NB4 (cell line): ENCODE measurements at regions not wholly inside any gene's neighbourhood (a gene's known extent, or its start where the extent isn't known, plus 50 kb on each side); places are given as distances from the start of the nearest gene placed in this dataset.

ENCODE experiments used
- DNase-seq: peaks from one replicate; pipeline ENCODE4 v3.0.0; 2010; ENCODE audit warnings: low read depth
- H3K4me3 ChIP-seq: one replicate; pipeline ENCODE4 v1.5.1; 2011; ENCODE audit warnings: mild to moderate bottlenecking, low read depth, low read length, moderate library complexity
- CTCF ChIP-seq: IDR thresholded peaks from one replicate; pipeline ENCODE4 v1.5.1; 2012; ENCODE audit warnings: low read depth, low read length
- MAX ChIP-seq: IDR thresholded peaks from 2 replicates; pipeline ENCODE4 v1.6.1; 2011; ENCODE audit warnings: low read depth, low read length
- MYC ChIP-seq: IDR thresholded peaks from 2 replicates; pipeline ENCODE4 v1.6.1; 2011; ENCODE audit warnings: low read depth, low read length
- POLR2A ChIP-seq: IDR thresholded peaks from 2 replicates; pipeline ENCODE4 v1.6.1; 2011; ENCODE audit warnings: mild to moderate bottlenecking; ENCODE audit not compliant: insufficient read length; ENCODE audit errors: extremely low read depth

GRCh38 chr18:56172527-56172926 lies 465.9 kb downstream of the TXNL1 start:
- no peak overlapping the region for H3K4me3 ChIP-seq
- no peak for DNase-seq
- TF ChIP-seq MAX (no peak), MYC (no peak), POLR2A (no peak), CTCF (no peak)

GRCh38 chr18:56171848-56172247 lies 466.5 kb downstream of the TXNL1 start:
- TF ChIP-seq MAX (no peak), MYC (no peak), CTCF (no peak), POLR2A (no peak)
- DNase-seq: no peak
- no peak overlapping the region for H3K4me3 ChIP-seq

- H3K4me3 ChIP-seq: no peak overlapping the region
- no peak for DNase-seq
- no peak for TF ChIP-seq MAX
- TF ChIP-seq CTCF: no peak
- no peak for TF ChIP-seq POLR2A
- no peak for TF ChIP-seq MYC
These were observed 470.2 kb downstream of the TXNL1 start for GRCh38 chr18:56168049-56168781.

- no peak for DNase-seq
- no peak overlapping the region for H3K4me3 ChIP-seq
- TF ChIP-seq CTCF: no peak
- no peak for TF ChIP-seq MYC
- TF ChIP-seq MAX: no peak
- no peak for TF ChIP-seq POLR2A
These were observed 471.0 kb downstream of the TXNL1 start for GRCh38 chr18:56167366-56167765.

- TF ChIP-seq MAX (no peak), CTCF (no peak), MYC (no peak)
- DNase-seq: no peak
- no peak overlapping the region for H3K4me3 ChIP-seq
These were observed 471.5 kb downstream of the TXNL1 start for GRCh38 chr18:56166914-56167313.
